ENCODE measurements at regions not wholly inside any gene's neighbourhood (a gene's known extent, or its start where the extent isn't known, plus 50 kb on each side); places are given as distances from the start of the nearest gene placed in this dataset.

GRCh38 chr4:84413976-84414375 is 85.1 kb downstream of the NKX6-1 start:
- TF ChIP-seq CTCF (conservative IDR thresholded peaks at IDR 0.05; ENCODE audit: low read depth, low read length): no peak
- no peak for TF ChIP-seq EZH2 (IDR thresholded peaks at IDR 0.05; ENCODE audit: borderline replicate concordance, low read depth, low read length, poor library complexity, severe bottlenecking)
